ENCODE measurements at regions not wholly inside any gene's neighbourhood (a gene's known extent, or its start where the extent isn't known, plus 50 kb on each side); places are given as distances from the start of the nearest gene placed in this dataset.

- TF ChIP-seq CTCF (conservative IDR thresholded peaks at IDR 0.05; ENCODE audit: low read length) (no peak), EZH2phosphoT487 (IDR thresholded peaks at IDR 0.05; ENCODE audit: borderline replicate concordance) (no peak)
Observed at GRCh38 chr3:57009802-57010201, 50.7 kb upstream of the SPATA12 start.
